Superior temporal gyrus (tissue), 1 donor: ENCODE measurements at regions not wholly inside any gene's neighbourhood (a gene's known extent, or its start where the extent isn't known, plus 50 kb on each side); places are given as distances from the start of the nearest gene placed in this dataset.
"Not testable (repeated sequence)": the region's sequence is repeated elsewhere in the genome, so short reads cannot be mapped to it uniquely, and the experiment has no call there.

ENCODE experiments used
- DNase-seq: peaks from one replicate; pipeline ENCODE4 v3.0.0-alpha.2; 2016; ENCODE audit errors: extremely low spot score

- DNase-seq, result not testable (repeated sequence)
These were observed 75.1 kb downstream of the KBTBD2 start for GRCh38 chr7:32816409-32816948.

- DNase-seq, result not testable (repeated sequence)
These were observed 76.8 kb downstream of the KBTBD2 start for GRCh38 chr7:32814779-32815178.

- DNase-seq, result no peak
These were observed 81.7 kb downstream of the KBTBD2 start for GRCh38 chr7:32809871-32810270.

- no peak for DNase-seq
These were observed 82.2 kb downstream of the KBTBD2 start for GRCh38 chr7:32809347-32809746.

- no peak for DNase-seq
These were observed 88.0 kb downstream of the KBTBD2 start for GRCh38 chr7:32803406-32804141.

GRCh38 chr7:32802305-32802910 is 89.2 kb downstream of the KBTBD2 start:
- no peak for DNase-seq

GRCh38 chr7:32793053-32793452 is 98.5 kb downstream of the KBTBD2 start:
- not testable (repeated sequence) for DNase-seq

- DNase-seq, result peak; percentile 84
These were observed 100.7 kb downstream of the KBTBD2 start for GRCh38 chr7:32790766-32791430.

GRCh38 chr7:32789266-32789665 is 102.3 kb downstream of the KBTBD2 start:
- DNase-seq, result not testable (repeated sequence)

- DNase-seq, result not testable (repeated sequence)
These were observed 103.4 kb downstream of the KBTBD2 start for GRCh38 chr7:32788174-32788573.

GRCh38 chr7:32785365-32785944 is 106.1 kb downstream of the KBTBD2 start:
- DNase-seq, result peak; percentile 76

GRCh38 chr7:32779895-32780294 is 111.7 kb downstream of the KBTBD2 start:
- not testable (repeated sequence) for DNase-seq

- no peak for DNase-seq
These were observed 112.4 kb downstream of the KBTBD2 start for GRCh38 chr7:32779167-32779566.

GRCh38 chr7:32777041-32777666 is 114.4 kb downstream of the KBTBD2 start:
- not testable (repeated sequence) for DNase-seq

- DNase-seq, result not testable (repeated sequence)
These were observed 115.2 kb downstream of the KBTBD2 start for GRCh38 chr7:32776318-32776717.

- DNase-seq, result peak; percentile 68
These were observed 115.8 kb downstream of the KBTBD2 start for GRCh38 chr7:32775809-32776208.

GRCh38 chr7:32774541-32774951 is 117.0 kb downstream of the KBTBD2 start:
- peak; percentile 66 for DNase-seq

- DNase-seq, result not testable (repeated sequence)
These were observed 122.6 kb downstream of the KBTBD2 start for GRCh38 chr7:32768866-32769510.

- DNase-seq, result not testable (repeated sequence)
These were observed 123.2 kb downstream of the KBTBD2 start for GRCh38 chr7:32768338-32768737.

GRCh38 chr7:32765649-32766251 is 125.8 kb downstream of the KBTBD2 start:
- DNase-seq, result peak; percentile 77

- no peak for DNase-seq
These were observed 126.4 kb downstream of the KBTBD2 start for GRCh38 chr7:32765185-32765584.
